ENCODE measurements at regions not wholly inside any gene's neighbourhood (a gene's known extent, or its start where the extent isn't known, plus 50 kb on each side); places are given as distances from the start of the nearest gene placed in this dataset.

DNA sequence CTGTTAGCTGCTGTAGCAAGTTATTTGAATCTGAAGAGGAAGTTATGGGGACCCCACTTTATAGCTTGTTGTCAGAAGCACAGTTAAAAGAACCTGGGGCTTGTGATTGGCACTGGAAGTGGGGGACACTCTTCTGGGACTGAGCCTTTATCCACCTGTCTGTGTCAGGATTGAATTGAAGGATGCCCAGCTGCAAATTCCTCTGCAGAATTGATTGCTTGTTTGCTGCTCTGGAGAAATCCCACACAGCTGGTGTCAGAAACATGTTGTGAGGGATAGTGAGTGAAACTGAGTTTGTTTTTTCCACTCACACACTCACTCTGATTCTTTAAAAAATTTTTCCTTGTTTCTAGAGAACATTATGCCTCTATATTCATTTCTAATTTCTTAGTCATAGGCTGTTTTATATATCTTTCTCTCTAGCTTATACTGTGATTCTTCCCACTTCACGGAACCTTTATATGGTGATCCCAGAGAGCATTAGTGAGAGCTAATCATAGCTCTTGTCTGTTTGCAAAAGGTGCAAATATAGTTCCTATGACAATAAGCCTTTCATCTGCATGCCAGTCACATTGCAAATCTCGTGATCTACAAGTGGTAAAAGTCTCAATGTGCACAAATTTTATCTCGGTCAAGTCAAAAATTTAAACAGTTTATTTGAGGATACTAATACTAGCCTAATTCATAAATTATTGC lies 188.5 kb upstream of the EDIL3 start (continued):
- no peak for TF ChIP-seq CHD2 (IDR thresholded peaks at IDR 0.05; ENCODE audit: borderline replicate concordance, low read depth, low read length)
- no peak for TF ChIP-seq PAX8 (IDR thresholded peaks at IDR 0.05)
- no peak for TF ChIP-seq CREB1 (IDR thresholded peaks at IDR 0.05; ENCODE audit: low read depth)
- no peak for TF ChIP-seq SMAD1 (IDR thresholded peaks at IDR 0.05; ENCODE audit: low read depth, partially characterized antibody)

GRCh38 chr5:84569307-84569706 lies 184.6 kb upstream of the EDIL3 start:
- in situ Hi-C loops (cut with MboI), result no loop called here
- WGBS (ENCODE audit: insufficient coverage, insufficient replicate concordance, low lambda C conversion rate, missing lambda C conversion rate), result 80% methylated on average over 1 of the region's 1 CpG
- H3K4me2 ChIP-seq (ENCODE audit: control insufficient read depth, insufficient read depth), result no peak overlapping the region
- ChIA-PET CTCF (no interaction called here), POLR2A (no interaction called here), SMC1A (ENCODE audit: uncharacterized antibody, unreplicated experiment) (no interaction called here), RAD21 (ENCODE audit: unreplicated experiment) (no interaction called here)
- BruUV-seq (replicated peaks), result no TSS peak
- no peak overlapping the region for H3K27ac ChIP-seq (ENCODE audit: control insufficient read depth, insufficient read depth)
- no peaks in the 10 kb centered on the region for H3K79me2 ChIP-seq (ENCODE audit: control insufficient read depth, insufficient read depth, low read length)
- no peaks in the 10 kb centered on the region for H3K4me1 ChIP-seq (ENCODE audit: control insufficient read depth, insufficient read depth, low read length)
- H3K4me3 ChIP-seq, result no peak overlapping the region
- H3K9ac ChIP-seq (ENCODE audit: control insufficient read depth, insufficient read depth, low read length), result no peak overlapping the region
- H2AFZ ChIP-seq (ENCODE audit: control insufficient read depth, low read depth, low read length), result no peak overlapping the region
- H4K20me1 ChIP-seq (ENCODE audit: control insufficient read depth, insufficient read depth), result no peaks in the 10 kb centered on the region
- H3K9me3 ChIP-seq (replicated peaks; ENCODE audit: control insufficient read depth, insufficient read depth, low read length), result no peaks in the 10 kb centered on the region
- ATAC-seq (no peak), FAIRE-seq (no peak), DNase-seq (ENCODE audit: low read depth, low spot score) (no peak)
- H3K27me3 ChIP-seq (replicated peaks in 1 of 2; ENCODE audit: control insufficient read depth in 2 of 2, insufficient read depth in 2 of 2, low read length in 1 of 2), result no peaks in the 10 kb centered on the region
- TF ChIP-seq CBFB (IDR thresholded peaks at IDR 0.05; ENCODE audit: low read depth), result no peak
- TF ChIP-seq, protein P1, sequence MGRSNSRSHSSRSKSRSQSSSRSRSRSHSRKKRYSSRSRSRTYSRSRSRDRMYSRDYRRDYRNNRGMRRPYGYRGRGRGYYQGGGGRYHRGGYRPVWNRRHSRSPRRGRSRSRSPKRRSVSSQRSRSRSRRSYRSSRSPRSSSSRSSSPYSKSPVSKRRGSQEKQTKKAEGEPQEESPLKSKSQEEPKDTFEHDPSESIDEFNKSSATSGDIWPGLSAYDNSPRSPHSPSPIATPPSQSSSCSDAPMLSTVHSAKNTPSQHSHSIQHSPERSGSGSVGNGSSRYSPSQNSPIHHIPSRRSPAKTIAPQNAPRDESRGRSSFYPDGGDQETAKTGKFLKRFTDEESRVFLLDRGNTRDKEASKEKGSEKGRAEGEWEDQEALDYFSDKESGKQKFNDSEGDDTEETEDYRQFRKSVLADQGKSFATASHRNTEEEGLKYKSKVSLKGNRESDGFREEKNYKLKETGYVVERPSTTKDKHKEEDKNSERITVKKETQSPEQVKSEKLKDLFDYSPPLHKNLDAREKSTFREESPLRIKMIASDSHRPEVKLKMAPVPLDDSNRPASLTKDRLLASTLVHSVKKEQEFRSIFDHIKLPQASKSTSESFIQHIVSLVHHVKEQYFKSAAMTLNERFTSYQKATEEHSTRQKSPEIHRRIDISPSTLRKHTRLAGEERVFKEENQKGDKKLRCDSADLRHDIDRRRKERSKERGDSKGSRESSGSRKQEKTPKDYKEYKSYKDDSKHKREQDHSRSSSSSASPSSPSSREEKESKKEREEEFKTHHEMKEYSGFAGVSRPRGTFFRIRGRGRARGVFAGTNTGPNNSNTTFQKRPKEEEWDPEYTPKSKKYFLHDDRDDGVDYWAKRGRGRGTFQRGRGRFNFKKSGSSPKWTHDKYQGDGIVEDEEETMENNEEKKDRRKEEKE (IDR thresholded peaks at IDR 0.05), result no peak
- intact Hi-C loops (cut with micrococcal nuclease; ENCODE audit: unreplicated experiment), result no loop called here
- no peaks in the 10 kb centered on the region for H3K36me3 ChIP-seq (ENCODE audit: control insufficient read depth in 2 of 2, insufficient read depth in 2 of 2, low read length in 1 of 2)
